Left colon (tissue), 2 donors: ENCODE measurements at regions not wholly inside any gene's neighbourhood (a gene's known extent, or its start where the extent isn't known, plus 50 kb on each side); places are given as distances from the start of the nearest gene placed in this dataset.
"Not testable (repeated sequence)": the region's sequence is repeated elsewhere in the genome, so short reads cannot be mapped to it uniquely, and the experiment has no call there.

Source experiments
- ATAC-seq: fragments of 200-7000 bp; cut with Tn5 transposase; one replicate; pipeline ENCODE4 v1.9.1; 2020; ENCODE audit warnings: mild to moderate bottlenecking, moderate library complexity
- DNase-seq, 2 donors: peaks; one replicate each; pipeline ENCODE4 v3.0.0-alpha.2; 2020
- intact Hi-C, 2 donors: fragments of 100-400 bp; cut with DNase I in 1 of 2; cut with micrococcal nuclease in 1 of 2; formaldehyde crosslinking; loops; one replicate each; pipeline versions ENCODE4 v1.11.2 to v1.14.0; 2022; cut with DNase I, micrococcal nuclease
- donor health status: DM: no; HTN: no; CAD: no.
- donor health status: DM: yes; HTN: yes; CAD: no.

- ATAC-seq (no peak), DNase-seq (no peak)
- intact Hi-C loops = loop anchor here in 1 of 2 donors (5.0 to 10.0 kb wide), 2 partner anchors 75 to 217 kb away; partner anchors contain the start of gene SPRY4
These were observed 143.8 kb downstream of the FGF1 start for GRCh38 chr5:142542078-142542477.

GRCh38 chr5:142540922-142541422 is 144.9 kb downstream of the FGF1 start:
- no peak for ATAC-seq
- intact Hi-C loops = loop anchor here in 1 of 2 donors (5.0 to 10.0 kb wide), 2 partner anchors 74 to 216 kb away; partner anchors contain the start of gene SPRY4

GRCh38 chr5:142539154-142539740 is 146.6 kb downstream of the FGF1 start:
- DNase-seq (no peak), ATAC-seq (no peak)
- intact Hi-C loops = no loop called here

More at GRCh38 chr5:142540922-142541422, 144.9 kb downstream of the FGF1 start:
- no peak for DNase-seq

- no peak for ATAC-seq
- intact Hi-C loops = no loop called here
- no peak for DNase-seq
These were observed 148.0 kb downstream of the FGF1 start for GRCh38 chr5:142537938-142538337.

- DNase-seq (no peak), ATAC-seq (no peak)
- intact Hi-C loops = no loop called here
These were observed 153.1 kb downstream of the FGF1 start for GRCh38 chr5:142532781-142533176.

- no peak for ATAC-seq
- intact Hi-C loops = no loop called here
- no peak for DNase-seq
These were observed 153.7 kb downstream of the FGF1 start for GRCh38 chr5:142531977-142532780.

- intact Hi-C loops = no loop called here
- ATAC-seq (no peak), DNase-seq (no peak)
These were observed 155.0 kb downstream of the FGF1 start for GRCh38 chr5:142530904-142531303.

- no peak for DNase-seq
- no peak for ATAC-seq
- intact Hi-C loops = no loop called here
These were observed 156.1 kb downstream of the FGF1 start for GRCh38 chr5:142529626-142530278.

GRCh38 chr5:142527664-142528295 is 158.1 kb downstream of the FGF1 start:
- intact Hi-C loops = no loop called here
- no peak for ATAC-seq
- DNase-seq = no peak

GRCh38 chr5:142527234-142527633 is 158.7 kb downstream of the FGF1 start:
- ATAC-seq = no peak
- intact Hi-C loops = no loop called here

GRCh38 chr5:142522983-142523382 is 162.9 kb downstream of the FGF1 start:
- intact Hi-C loops = no loop called here
- no peak for ATAC-seq
- no peak for DNase-seq

More at GRCh38 chr5:142527234-142527633, 158.7 kb downstream of the FGF1 start:
- no peak for DNase-seq

GRCh38 chr5:142521706-142522105 is 164.2 kb downstream of the FGF1 start:
- no peak for DNase-seq
- intact Hi-C loops = no loop called here
- no peak for ATAC-seq

- ATAC-seq (no peak), DNase-seq (no peak)
- intact Hi-C loops = no loop called here
These were observed 165.0 kb downstream of the FGF1 start for GRCh38 chr5:142520885-142521284.

GRCh38 chr5:142519913-142520312 is 166.0 kb downstream of the FGF1 start:
- DNase-seq, intact Hi-C loops, ATAC-seq: not testable (repeated sequence)

- intact Hi-C loops = no loop called here
- ATAC-seq = no peak
- DNase-seq = no peak
These were observed 168.1 kb downstream of the FGF1 start for GRCh38 chr5:142517840-142518239.

GRCh38 chr5:142516732-142517131 is 169.2 kb downstream of the FGF1 start:
- intact Hi-C loops = no loop called here
- DNase-seq (no peak), ATAC-seq (no peak)

- intact Hi-C loops = no loop called here
- ATAC-seq (no peak), DNase-seq (no peak)
These were observed 170.9 kb downstream of the FGF1 start for GRCh38 chr5:142515036-142515435.

GRCh38 chr5:142514196-142514595 is 171.7 kb downstream of the FGF1 start:
- DNase-seq (no peak), ATAC-seq (no peak)
- intact Hi-C loops = no loop called here
